GM12878 (cell line): ENCODE measurements at regions not wholly inside any gene's neighbourhood (a gene's known extent, or its start where the extent isn't known, plus 50 kb on each side); places are given as distances from the start of the nearest gene placed in this dataset.

Experiments used
- HDAC2 ChIP-seq: fragments of 200-600 bp; sonication (generic); IDR thresholded peaks from 2 replicates; pipeline ENCODE4 v1.6.1; 2017
- NBN ChIP-seq: fragments of 450-650 bp; IDR thresholded peaks from 2 replicates; pipeline ENCODE4 v1.6.1; 2016
- RFX5 ChIP-seq: IDR thresholded peaks from 2 replicates; pipeline ENCODE4 v1.6.1; 2011; ENCODE audit warnings: low read depth, low read length, improper control_type of control experiment
- YY1 ChIP-seq: IDR thresholded peaks from 2 replicates; pipeline ENCODE4 v1.6.1; 2011; ENCODE audit warnings: low read depth, mild to moderate bottlenecking, low read length
- TF ChIP-seq, protein P1 (sequence below), 3 experiments: IDR thresholded peaks in 2 of 3; conservative IDR thresholded peaks in 1 of 3; 2 replicates each; pipeline ENCODE4 v1.5.1; 2011; ENCODE audit warnings: low read depth in 3 of 3, low read length in 3 of 3, mild to moderate bottlenecking in 3 of 3, control low read depth in 2 of 3, moderate library complexity in 2 of 3, inconsistent platforms in 1 of 3, mixed read lengths in 1 of 3; ENCODE audit not compliant: control insufficient read depth in 2 of 3, insufficient read depth in 1 of 3; ENCODE audit errors: extremely low read depth in 1 of 3
- TF ChIP-seq, protein P2 (sequence below): IDR thresholded peaks from 2 replicates; pipeline ENCODE4 v1.6.1; 2012; ENCODE audit warnings: low read depth, low read length, improper control_type of control experiment

DNA sequence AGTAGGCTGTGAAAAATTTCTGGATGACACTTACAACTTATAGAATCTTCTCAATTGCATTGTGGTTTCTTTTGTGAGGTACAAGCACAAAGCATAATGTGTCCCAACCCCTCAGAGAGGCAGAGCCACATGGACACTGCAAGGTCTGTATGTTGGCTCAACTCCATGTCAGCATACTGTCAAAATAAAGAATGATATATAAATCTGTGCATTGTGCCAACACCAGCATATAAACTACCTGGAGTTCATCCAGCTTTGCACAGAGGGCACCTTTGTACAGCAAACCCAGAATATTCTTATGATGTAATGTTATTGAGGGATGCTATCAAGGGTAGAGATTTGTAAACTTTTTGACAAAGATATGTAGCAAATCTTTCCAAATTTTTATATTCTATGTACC lies 1065.8 kb upstream of the MIR17HG start:
- TF ChIP-seq, protein P1, sequence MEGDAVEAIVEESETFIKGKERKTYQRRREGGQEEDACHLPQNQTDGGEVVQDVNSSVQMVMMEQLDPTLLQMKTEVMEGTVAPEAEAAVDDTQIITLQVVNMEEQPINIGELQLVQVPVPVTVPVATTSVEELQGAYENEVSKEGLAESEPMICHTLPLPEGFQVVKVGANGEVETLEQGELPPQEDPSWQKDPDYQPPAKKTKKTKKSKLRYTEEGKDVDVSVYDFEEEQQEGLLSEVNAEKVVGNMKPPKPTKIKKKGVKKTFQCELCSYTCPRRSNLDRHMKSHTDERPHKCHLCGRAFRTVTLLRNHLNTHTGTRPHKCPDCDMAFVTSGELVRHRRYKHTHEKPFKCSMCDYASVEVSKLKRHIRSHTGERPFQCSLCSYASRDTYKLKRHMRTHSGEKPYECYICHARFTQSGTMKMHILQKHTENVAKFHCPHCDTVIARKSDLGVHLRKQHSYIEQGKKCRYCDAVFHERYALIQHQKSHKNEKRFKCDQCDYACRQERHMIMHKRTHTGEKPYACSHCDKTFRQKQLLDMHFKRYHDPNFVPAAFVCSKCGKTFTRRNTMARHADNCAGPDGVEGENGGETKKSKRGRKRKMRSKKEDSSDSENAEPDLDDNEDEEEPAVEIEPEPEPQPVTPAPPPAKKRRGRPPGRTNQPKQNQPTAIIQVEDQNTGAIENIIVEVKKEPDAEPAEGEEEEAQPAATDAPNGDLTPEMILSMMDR (IDR thresholded peaks at IDR 0.05 in 2 of 3, conservative IDR thresholded peaks at IDR 0.05 in 1 of 3; ENCODE audit: control insufficient read depth in 2 of 3, extremely low read depth in 1 of 3, insufficient read depth in 1 of 3, low read depth in 3 of 3, low read length in 3 of 3) = no peak
- no peak for TF ChIP-seq YY1
- TF ChIP-seq HDAC2 = no peak
- no peak for TF ChIP-seq NBN
- TF ChIP-seq, protein P2, sequence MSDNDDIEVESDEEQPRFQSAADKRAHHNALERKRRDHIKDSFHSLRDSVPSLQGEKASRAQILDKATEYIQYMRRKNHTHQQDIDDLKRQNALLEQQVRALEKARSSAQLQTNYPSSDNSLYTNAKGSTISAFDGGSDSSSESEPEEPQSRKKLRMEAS = no peak
- TF ChIP-seq RFX5 = no peak
